ENCODE measurements at regions not wholly inside any gene's neighbourhood (a gene's known extent, or its start where the extent isn't known, plus 50 kb on each side); places are given as distances from the start of the nearest gene placed in this dataset.

- DNase-seq: no peak
These were observed 124.5 kb downstream of the AQP4 start for GRCh38 chr18:26741048-26741447.

- DNase-seq: no peak
These were observed 125.1 kb downstream of the AQP4 start for GRCh38 chr18:26740396-26740795.

GRCh38 chr18:26738706-26739105 is 126.8 kb downstream of the AQP4 start:
- no peak for DNase-seq

GRCh38 chr18:26736301-26736700 is 129.2 kb downstream of the AQP4 start:
- no peak for DNase-seq

GRCh38 chr18:26734760-26735159 is 130.7 kb downstream of the AQP4 start:
- no peak for DNase-seq

- no peak for DNase-seq
These were observed 136.1 kb downstream of the AQP4 start for GRCh38 chr18:26729449-26729848.

GRCh38 chr18:26729008-26729407 is 136.5 kb downstream of the AQP4 start:
- no peak for DNase-seq

GRCh38 chr18:26723981-26724380 is 141.5 kb downstream of the AQP4 start:
- DNase-seq: no peak

- no peak for DNase-seq
These were observed 143.0 kb downstream of the AQP4 start for GRCh38 chr18:26722565-26722931.

- DNase-seq: no peak
These were observed 143.5 kb downstream of the AQP4 start for GRCh38 chr18:26721854-26722564.

- no peak for DNase-seq
These were observed 145.6 kb downstream of the AQP4 start for GRCh38 chr18:26719896-26720295.

GRCh38 chr18:26717123-26717719 is 148.3 kb downstream of the AQP4 start:
- peak in 1 of 2 experiments; percentile 2 for DNase-seq

GRCh38 chr18:26714739-26715138 is 150.8 kb downstream of the AQP4 start:
- no peak for DNase-seq

- no peak for DNase-seq
These were observed 153.8 kb downstream of the AQP4 start for GRCh38 chr18:26711756-26712155.

- DNase-seq: peak; percentile 89 to 93
These were observed 154.9 kb downstream of the AQP4 start for GRCh38 chr18:26710470-26711096.

- no peak for DNase-seq
These were observed 155.6 kb downstream of the AQP4 start for GRCh38 chr18:26709897-26710296.

- no peak for DNase-seq
These were observed 156.4 kb downstream of the AQP4 start for GRCh38 chr18:26708806-26709716.

- no peak for DNase-seq
These were observed 158.6 kb downstream of the AQP4 start for GRCh38 chr18:26706911-26707351.

- DNase-seq: no peak
These were observed 157.4 kb upstream of the KCTD1 start for GRCh38 chr18:26705757-26706156.

GRCh38 chr18:26703170-26703930 is 155.0 kb upstream of the KCTD1 start:
- peak; percentile 71 to 88 for DNase-seq

GRCh38 chr18:26702086-26702485 is 153.7 kb upstream of the KCTD1 start:
- DNase-seq: peak; percentile 37 to 40

- DNase-seq: peak in 1 of 2 experiments; percentile 29
These were observed 152.4 kb upstream of the KCTD1 start for GRCh38 chr18:26700728-26701127.

Measured in NCI-H526 (cell line).